Lung (tissue), 11 donors: ENCODE measurements at regions not wholly inside any gene's neighbourhood (a gene's known extent, or its start where the extent isn't known, plus 50 kb on each side); places are given as distances from the start of the nearest gene placed in this dataset.

ENCODE experiments used
- ATAC-seq: fragments of 200-7000 bp; cut with Tn5 transposase; one replicate; pipeline ENCODE4 v1.9.1; 2020; ENCODE audit warnings: moderate number of reproducible peaks; ENCODE audit not compliant: insufficient read depth, low FRiP score
- DNase-seq, 3 donors: peaks; one replicate each; pipeline ENCODE4 v3.0.0-alpha.2; 2013 to 2017
- H3K27ac ChIP-seq, 2 donors: one replicate each; pipeline ENCODE4 v1.5.1; 2013; ENCODE audit warnings: mild to moderate bottlenecking in 2 of 2, moderate library complexity in 2 of 2, control low read depth in 1 of 2, inconsistent platforms in 1 of 2, low read depth in 1 of 2, low read length in 1 of 2
- H3K27me3 ChIP-seq, 3 donors: one replicate each; pipeline ENCODE4 v1.5.1; 2013; ENCODE audit warnings: low read length in 2 of 3; ENCODE audit not compliant: control insufficient read depth in 3 of 3, insufficient read depth in 3 of 3
- H3K36me3 ChIP-seq, 4 donors: one replicate each; pipeline ENCODE4 v1.5.1; 2013; ENCODE audit warnings: low read length in 4 of 4, mild to moderate bottlenecking in 1 of 4, moderate library complexity in 1 of 4; ENCODE audit not compliant: control insufficient read depth in 4 of 4, insufficient read depth in 4 of 4
- H3K4me1 ChIP-seq, 5 donors: one replicate each; pipeline ENCODE4 v1.5.1; 2013; ENCODE audit warnings: low read length in 5 of 5, mild to moderate bottlenecking in 2 of 5, moderate library complexity in 1 of 5; ENCODE audit not compliant: control insufficient read depth in 5 of 5, insufficient read depth in 5 of 5
- H3K4me3 ChIP-seq: one replicate; pipeline ENCODE4 v1.5.1; 2013; ENCODE audit warnings: mild to moderate bottlenecking, control low read depth, moderate library complexity
- H3K9ac ChIP-seq, 2 donors: one replicate each; pipeline ENCODE4 v1.5.1; 2013; ENCODE audit warnings: low read length in 2 of 2, control low read depth in 1 of 2; ENCODE audit not compliant: insufficient read depth in 1 of 2
- H3K9me3 ChIP-seq, 4 donors: one replicate each; pipeline ENCODE4 v1.5.1; 2013; ENCODE audit warnings: low read length in 3 of 4, mild to moderate bottlenecking in 1 of 4, moderate library complexity in 1 of 4; ENCODE audit not compliant: control insufficient read depth in 4 of 4, insufficient read depth in 3 of 4
- CTCF ChIP-seq: IDR thresholded peaks from 2 replicates; pipeline ENCODE4 v1.5.1; 2012; ENCODE audit warnings: mild to moderate bottlenecking; ENCODE audit errors: control extremely low read depth, extremely low read depth
- WGBS, 2 donors: extraction: QIAGEN DNeasy Blood & Tissue Kit; methylation state at CpG; one replicate each; pipeline ENCODE4 v1.1.7; 2013; 5-methylcytosine and 5-hydroxymethylcytosine counted together
- donor health status: control.
- donor health status: control.
- donor health status: Bipolar disorder and iron deficiency.
- donor health status: healthy.
- donor health status: DM: yes; HTN: yes; CAD: no.

- Histone ChIP-seq H3K27ac (no peak overlapping the region), H3K4me1 (no peaks in the 10 kb centered on the region), H3K36me3 (no peaks in the 10 kb centered on the region), H3K9ac (no peak overlapping the region), H3K4me3 (no peak overlapping the region), H3K27me3 (no peaks in the 10 kb centered on the region), H3K9me3 (peaks cover 0 to 6% (median 0%) of the 10 kb centered on the region in 4 donors)
- ATAC-seq (no peak), DNase-seq (no peak)
- TF ChIP-seq CTCF: no peak
- WGBS, 2 donors: 81 to 92% methylated on average over 2 of the region's 2 CpGs
These were observed 247.8 kb upstream of the PEX5L start for GRCh38 chr3:180284331-180285110.

- DNase-seq: no peak
These were observed 251.0 kb upstream of the PEX5L start for GRCh38 chr3:180287703-180288102.

GRCh38 chr3:180288816-180289215, 252.1 kb upstream of the PEX5L start:
- H3K9me3 ChIP-seq: no peaks in the 10 kb centered on the region
- ATAC-seq (no peak), DNase-seq (no peak)
- no peaks in the 10 kb centered on the region for H3K4me1 ChIP-seq
- 73 to 78% methylated on average over 2 of the region's 2 CpGs for WGBS, 2 donors
- H3K9ac ChIP-seq: no peak overlapping the region
- H3K36me3 ChIP-seq: no peaks in the 10 kb centered on the region
- TF ChIP-seq CTCF: no peak
- no peaks in the 10 kb centered on the region for H3K27me3 ChIP-seq
- H3K4me3 ChIP-seq: no peak overlapping the region
- H3K27ac ChIP-seq: no peak overlapping the region

More at GRCh38 chr3:180287703-180288102, 251.0 kb upstream of the PEX5L start:
- Histone ChIP-seq H3K9ac (no peak overlapping the region), H3K27ac (no peak overlapping the region), H3K9me3 (no peaks in the 10 kb centered on the region), H3K4me3 (no peak overlapping the region), H3K36me3 (no peaks in the 10 kb centered on the region), H3K4me1 (no peaks in the 10 kb centered on the region), H3K27me3 (no peaks in the 10 kb centered on the region)
- no peak for TF ChIP-seq CTCF
- ATAC-seq: no peak

- no peaks in the 10 kb centered on the region for H3K4me1 ChIP-seq
- H3K36me3 ChIP-seq: no peaks in the 10 kb centered on the region
- ATAC-seq: no peak
- no peak overlapping the region for H3K4me3 ChIP-seq
- no peaks in the 10 kb centered on the region for H3K27me3 ChIP-seq
- no peaks in the 10 kb centered on the region for H3K9me3 ChIP-seq
- no peak overlapping the region for H3K27ac ChIP-seq
- H3K9ac ChIP-seq: no peak overlapping the region
- DNase-seq: no peak
- TF ChIP-seq CTCF: no peak
These were observed 253.6 kb upstream of the PEX5L start for GRCh38 chr3:180290300-180290699.
